DMS53 treated with DMSO at 0.1 percent for 48 hours (cell line): ENCODE measurements at regions not wholly inside any gene's neighbourhood (a gene's known extent, or its start where the extent isn't known, plus 50 kb on each side); places are given as distances from the start of the nearest gene placed in this dataset.
A peak's percentile ranks its signal among the peaks of the same experiment; 100 is the strongest.

Experiments
- DNase-seq: peaks from one replicate; lab custom pipeline; 2025; ENCODE audit not compliant: unreplicated experiment; lab: John Stamatoyannopoulos, UW

- DNase-seq, result no peak
Observed at GRCh38 chr7:18306696-18307095, 188.9 kb upstream of the HDAC9 start.

DNA sequence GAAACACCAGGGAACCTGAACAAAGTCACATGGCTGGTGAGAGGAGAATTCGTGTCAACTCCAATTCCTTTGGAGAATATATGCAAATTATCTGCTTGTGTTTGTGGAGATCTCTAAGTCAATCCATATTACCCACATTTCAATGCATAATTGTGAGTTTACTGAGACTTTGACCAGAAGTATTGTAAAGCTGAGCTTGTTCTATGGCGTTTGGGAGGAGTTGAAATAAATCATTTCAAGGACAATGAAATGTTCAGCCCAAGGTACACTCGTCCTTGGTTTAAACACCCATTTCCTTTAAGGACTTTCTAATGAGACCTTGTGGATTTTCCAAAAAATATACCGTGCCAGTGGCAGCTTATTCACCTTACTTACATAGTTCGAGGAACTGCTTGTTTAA lies 186.6 kb upstream of the HDAC9 start:
- no peak for DNase-seq

GRCh38 chr7:18312482-18312881 lies 183.1 kb upstream of the HDAC9 start:
- no peak for DNase-seq

GRCh38 chr7:18313965-18314364 lies 181.6 kb upstream of the HDAC9 start:
- no peak for DNase-seq

DNA sequence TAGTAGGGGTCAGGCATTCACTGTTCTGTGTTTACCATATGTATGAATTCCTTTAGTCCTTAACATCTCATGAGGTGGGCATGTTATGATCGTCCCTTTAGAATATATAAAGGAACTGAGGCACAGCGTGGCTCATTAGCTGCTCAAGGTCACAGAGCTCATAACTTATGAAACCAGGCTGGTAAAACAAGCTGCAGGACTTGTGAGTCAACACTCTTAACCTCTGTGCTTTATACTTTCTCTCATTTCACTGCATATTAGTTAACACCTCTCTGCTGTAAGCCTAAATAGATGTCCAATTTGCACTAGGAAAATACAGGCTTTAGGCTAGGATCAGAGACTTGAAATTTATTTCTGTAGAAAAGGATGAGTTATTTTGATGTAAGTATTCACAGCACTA lies 180.3 kb upstream of the HDAC9 start:
- DNase-seq, result no peak

DNA sequence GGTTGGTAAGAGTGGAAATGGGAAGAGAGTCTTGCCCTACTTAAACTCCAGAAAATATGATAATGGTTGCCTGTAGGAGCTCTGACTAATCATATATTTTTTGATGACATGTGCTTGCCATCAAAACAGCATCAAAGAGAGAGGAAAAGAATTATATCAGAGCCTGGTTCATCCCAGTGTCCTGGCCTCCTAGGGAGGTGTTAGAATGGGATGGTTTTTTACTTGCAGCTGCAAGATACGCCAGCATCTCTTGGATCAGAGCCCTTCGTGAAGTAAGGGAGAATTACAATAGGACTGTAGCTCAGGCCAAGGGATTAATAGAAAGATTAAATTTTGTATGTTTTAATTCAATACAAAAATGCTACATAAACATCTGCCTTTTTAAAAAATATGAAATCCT lies 177.6 kb upstream of the HDAC9 start:
- no peak for DNase-seq

GRCh38 chr7:18320422-18320821 lies 175.1 kb upstream of the HDAC9 start:
- no peak for DNase-seq

DNA sequence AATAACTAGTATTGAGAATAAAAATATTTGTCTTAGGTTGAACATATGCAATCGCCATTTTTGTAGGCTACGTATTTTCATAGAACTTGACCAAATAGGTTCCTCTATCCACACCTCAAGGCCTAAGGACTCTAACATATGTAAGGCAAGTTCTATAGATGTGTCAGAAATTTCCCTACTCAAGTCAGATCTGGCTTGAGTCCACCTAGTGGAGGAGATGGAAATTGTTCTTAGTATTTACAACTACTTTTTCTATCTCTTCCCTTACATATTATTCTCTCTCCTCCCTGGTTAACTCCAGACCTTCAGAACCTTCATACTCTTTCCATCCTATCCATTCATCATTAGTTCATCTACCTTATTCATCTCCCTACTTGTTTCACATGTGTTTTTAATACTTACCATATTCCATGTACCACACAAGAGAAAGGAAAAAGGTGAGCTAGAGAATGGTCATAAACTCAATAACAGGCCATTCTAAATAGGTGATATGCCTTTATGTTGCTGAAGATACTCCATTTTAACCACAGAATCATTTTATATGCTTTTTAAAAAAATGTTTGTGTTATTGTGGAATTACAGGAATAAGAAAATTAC lies 174.5 kb upstream of the HDAC9 start:
- DNase-seq, result peak; percentile 36

- no peak for DNase-seq
Observed at GRCh38 chr7:18330548-18330947, 165.0 kb upstream of the HDAC9 start.

GRCh38 chr7:18336626-18337025 lies 158.9 kb upstream of the HDAC9 start:
- DNase-seq, result no peak

- no peak for DNase-seq
Observed at GRCh38 chr7:18337048-18337809, 158.3 kb upstream of the HDAC9 start.

- DNase-seq, result no peak
Observed at GRCh38 chr7:18338910-18339523, 156.5 kb upstream of the HDAC9 start.

DNA sequence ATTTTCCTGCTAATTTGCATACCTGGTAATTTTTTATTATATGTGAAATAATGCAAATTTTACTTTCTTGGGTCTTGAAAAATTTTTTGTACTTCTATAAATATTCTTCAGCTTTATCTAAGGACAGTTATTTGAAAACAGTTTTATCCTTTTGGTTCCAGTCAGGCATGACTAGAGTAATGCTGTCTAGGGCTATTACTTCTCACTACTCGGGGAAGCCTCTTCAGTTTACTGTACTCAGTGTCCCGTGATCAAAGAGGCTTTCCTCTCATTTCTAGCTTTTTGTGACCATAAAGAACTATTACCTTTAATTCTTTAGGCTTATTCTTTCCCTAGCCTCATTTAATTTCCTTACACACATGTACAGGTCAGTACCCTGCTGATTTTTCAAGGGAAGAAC lies 153.8 kb upstream of the HDAC9 start:
- no peak for DNase-seq

GRCh38 chr7:18343047-18343446 lies 152.5 kb upstream of the HDAC9 start:
- no peak for DNase-seq

DNA sequence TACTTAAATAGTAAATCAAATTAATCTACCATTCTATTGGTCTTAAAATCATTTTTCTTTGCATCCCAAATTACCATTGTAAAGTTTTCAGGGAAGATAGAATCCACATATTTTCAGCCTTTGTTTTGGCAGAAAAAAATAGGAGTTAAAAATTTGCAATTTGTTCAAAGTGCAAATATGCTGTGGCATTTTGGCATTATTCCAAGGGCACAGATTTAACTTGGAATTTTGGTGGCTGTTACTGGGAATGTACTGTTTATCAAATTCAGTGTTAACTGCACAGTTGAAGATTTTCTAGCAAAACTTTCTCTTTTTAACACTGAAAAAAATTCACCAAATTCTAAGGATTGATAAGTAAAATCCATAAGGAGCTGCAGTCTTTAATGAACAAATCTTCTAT lies 151.0 kb upstream of the HDAC9 start:
- no peak for DNase-seq

- peak; percentile 74 for DNase-seq
Observed at GRCh38 chr7:18345641-18346234, 149.8 kb upstream of the HDAC9 start.

DNA sequence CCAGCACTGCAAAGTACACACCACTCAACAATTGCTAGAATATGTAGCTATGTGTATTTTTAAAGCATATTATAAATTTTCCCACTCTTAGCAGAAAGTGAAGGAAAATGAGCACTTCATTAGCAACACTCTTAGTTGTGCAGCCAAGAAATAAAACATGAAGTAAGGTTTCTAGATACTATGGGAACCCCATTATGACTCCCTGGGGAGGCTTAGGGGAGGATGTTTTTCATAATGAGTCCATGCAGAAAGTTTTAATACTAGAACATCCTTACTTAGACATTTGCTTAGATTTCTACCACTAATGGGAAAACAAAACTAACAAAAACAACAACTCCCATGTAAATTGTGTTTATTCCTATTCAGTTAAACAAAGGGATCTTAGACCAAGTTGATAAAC lies 148.4 kb upstream of the HDAC9 start:
- no peak for DNase-seq

DNA sequence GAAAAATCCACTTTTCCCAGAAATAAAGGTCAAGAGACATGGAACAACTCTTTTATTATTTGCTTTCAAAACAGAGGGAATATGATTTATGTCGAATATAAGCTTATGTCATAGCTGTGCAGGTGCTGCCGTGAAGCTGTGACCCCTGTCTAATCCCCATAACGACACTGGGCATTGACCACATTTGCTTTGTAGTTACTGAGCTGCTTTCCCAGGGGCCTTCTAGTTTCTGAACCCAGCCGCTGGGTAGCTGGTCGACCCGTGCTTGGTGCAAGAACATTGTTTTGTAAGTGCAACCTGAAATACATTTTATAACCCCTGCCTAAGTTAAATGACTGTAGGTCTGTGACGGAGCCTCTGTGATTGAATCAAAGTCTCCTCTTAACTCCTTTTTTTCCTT lies 144.9 kb upstream of the HDAC9 start:
- DNase-seq, result no peak

GRCh38 chr7:18352339-18353255 lies 143.0 kb upstream of the HDAC9 start:
- peak; percentile 75 for DNase-seq

GRCh38 chr7:18353339-18353738 lies 142.2 kb upstream of the HDAC9 start:
- DNase-seq, result no peak
